Stomach (tissue), 4 donors: ENCODE measurements at regions not wholly inside any gene's neighbourhood (a gene's known extent, or its start where the extent isn't known, plus 50 kb on each side); places are given as distances from the start of the nearest gene placed in this dataset.

ENCODE experiments used
- EP300 ChIP-seq: sonication (generic); formaldehyde crosslinking; IDR thresholded peaks from one replicate; pipeline ENCODE4 v1.6.1; 2017; ENCODE audit warnings: antibody characterized with exemption
- POLR2A ChIP-seq, 4 donors: fragments of 450-650 bp; IDR thresholded peaks; one replicate each; pipeline ENCODE4 v1.6.1; 2016; ENCODE audit warnings: antibody characterized with exemption in 4 of 4, control low read depth in 2 of 4, mild to moderate bottlenecking in 1 of 4, moderate library complexity in 1 of 4
- POLR2AphosphoS5 ChIP-seq, 3 donors: sonication (generic); formaldehyde crosslinking; IDR thresholded peaks; one replicate each; pipeline ENCODE4 v1.6.1; 2016; ENCODE audit warnings: antibody characterized with exemption in 3 of 3
- TF ChIP-seq, protein P1 (sequence below), 7 experiments: fragments of 450-650 bp in 4 of 7; fragments of 200-600 bp in 3 of 7; sonication (generic) in 3 of 7; IDR thresholded peaks; one replicate each; pipeline ENCODE4 v1.5.1; 2016 to 2019; ENCODE audit warnings: antibody characterized with exemption in 7 of 7, control low read depth in 2 of 7, mild to moderate bottlenecking in 1 of 7

DNA sequence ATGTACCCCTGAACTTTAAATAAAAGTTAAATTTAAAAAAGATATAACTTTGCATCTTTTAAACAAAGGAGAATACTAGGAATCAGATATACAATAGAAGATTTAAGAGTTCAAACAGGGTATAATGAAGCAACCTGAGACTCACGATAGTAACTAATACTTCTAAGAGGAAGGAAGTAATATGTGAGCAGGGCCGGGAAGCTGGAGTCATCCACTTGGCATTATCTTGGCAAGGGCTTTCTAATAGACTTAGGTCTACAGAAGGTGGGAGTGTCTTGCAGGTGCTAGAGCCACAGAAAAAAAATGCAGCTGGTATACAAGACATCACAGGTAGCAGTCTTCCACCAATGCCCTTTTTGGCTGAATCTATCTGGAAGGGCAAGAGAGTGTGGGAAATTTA is 231.9 kb downstream of the KCTD12 start:
- TF ChIP-seq, protein P1, sequence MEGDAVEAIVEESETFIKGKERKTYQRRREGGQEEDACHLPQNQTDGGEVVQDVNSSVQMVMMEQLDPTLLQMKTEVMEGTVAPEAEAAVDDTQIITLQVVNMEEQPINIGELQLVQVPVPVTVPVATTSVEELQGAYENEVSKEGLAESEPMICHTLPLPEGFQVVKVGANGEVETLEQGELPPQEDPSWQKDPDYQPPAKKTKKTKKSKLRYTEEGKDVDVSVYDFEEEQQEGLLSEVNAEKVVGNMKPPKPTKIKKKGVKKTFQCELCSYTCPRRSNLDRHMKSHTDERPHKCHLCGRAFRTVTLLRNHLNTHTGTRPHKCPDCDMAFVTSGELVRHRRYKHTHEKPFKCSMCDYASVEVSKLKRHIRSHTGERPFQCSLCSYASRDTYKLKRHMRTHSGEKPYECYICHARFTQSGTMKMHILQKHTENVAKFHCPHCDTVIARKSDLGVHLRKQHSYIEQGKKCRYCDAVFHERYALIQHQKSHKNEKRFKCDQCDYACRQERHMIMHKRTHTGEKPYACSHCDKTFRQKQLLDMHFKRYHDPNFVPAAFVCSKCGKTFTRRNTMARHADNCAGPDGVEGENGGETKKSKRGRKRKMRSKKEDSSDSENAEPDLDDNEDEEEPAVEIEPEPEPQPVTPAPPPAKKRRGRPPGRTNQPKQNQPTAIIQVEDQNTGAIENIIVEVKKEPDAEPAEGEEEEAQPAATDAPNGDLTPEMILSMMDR (IDR thresholded peaks at IDR 0.05): no peak
- no peak for TF ChIP-seq POLR2A (IDR thresholded peaks at IDR 0.05)
- no peak for TF ChIP-seq EP300
- no peak for TF ChIP-seq POLR2AphosphoS5 (IDR thresholded peaks at IDR 0.05)
